D721Med (cell line): ENCODE measurements at regions not wholly inside any gene's neighbourhood (a gene's known extent, or its start where the extent isn't known, plus 50 kb on each side); places are given as distances from the start of the nearest gene placed in this dataset.

Source experiments
- DNase-seq: peaks from one replicate; pipeline ENCODE4 v3.0.0; 2011; ENCODE audit warnings: low spot score; ENCODE audit not compliant: insufficient read length
- FAIRE-seq: peaks from 2 replicates; lab custom pipeline; 2011; peaks lifted over from hg19 to GRCh38; lab: Jason Lieb, UNC
- TF ChIP-seq, protein P1 (sequence below): IDR thresholded peaks from 2 replicates; pipeline ENCODE4 v1.5.1; 2012; ENCODE audit warnings: mild to moderate bottlenecking, control low read depth; ENCODE audit not compliant: insufficient read depth; ENCODE audit errors: missing control alignments

DNA sequence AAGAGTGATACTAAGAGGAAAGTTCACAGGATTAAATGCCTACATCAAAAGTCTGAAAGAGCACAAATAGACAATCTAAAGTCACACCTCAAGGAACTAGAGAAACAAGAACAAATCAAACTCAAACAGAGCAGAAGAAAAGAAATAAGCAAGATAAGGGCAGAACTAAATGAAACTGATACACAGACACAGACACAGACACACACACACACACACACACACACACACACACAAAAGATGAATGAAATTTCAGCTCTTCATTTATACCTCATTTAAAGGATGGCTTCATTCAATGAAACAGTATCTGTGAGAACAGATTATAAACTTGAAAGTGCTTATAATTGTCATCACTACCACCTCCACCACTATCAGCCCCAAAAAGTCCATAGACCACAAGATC lies 428.9 kb downstream of the MBD2 start:
- DNase-seq (no peak), FAIRE-seq (no peak)
- TF ChIP-seq, protein P1, sequence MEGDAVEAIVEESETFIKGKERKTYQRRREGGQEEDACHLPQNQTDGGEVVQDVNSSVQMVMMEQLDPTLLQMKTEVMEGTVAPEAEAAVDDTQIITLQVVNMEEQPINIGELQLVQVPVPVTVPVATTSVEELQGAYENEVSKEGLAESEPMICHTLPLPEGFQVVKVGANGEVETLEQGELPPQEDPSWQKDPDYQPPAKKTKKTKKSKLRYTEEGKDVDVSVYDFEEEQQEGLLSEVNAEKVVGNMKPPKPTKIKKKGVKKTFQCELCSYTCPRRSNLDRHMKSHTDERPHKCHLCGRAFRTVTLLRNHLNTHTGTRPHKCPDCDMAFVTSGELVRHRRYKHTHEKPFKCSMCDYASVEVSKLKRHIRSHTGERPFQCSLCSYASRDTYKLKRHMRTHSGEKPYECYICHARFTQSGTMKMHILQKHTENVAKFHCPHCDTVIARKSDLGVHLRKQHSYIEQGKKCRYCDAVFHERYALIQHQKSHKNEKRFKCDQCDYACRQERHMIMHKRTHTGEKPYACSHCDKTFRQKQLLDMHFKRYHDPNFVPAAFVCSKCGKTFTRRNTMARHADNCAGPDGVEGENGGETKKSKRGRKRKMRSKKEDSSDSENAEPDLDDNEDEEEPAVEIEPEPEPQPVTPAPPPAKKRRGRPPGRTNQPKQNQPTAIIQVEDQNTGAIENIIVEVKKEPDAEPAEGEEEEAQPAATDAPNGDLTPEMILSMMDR, result no peak

DNA sequence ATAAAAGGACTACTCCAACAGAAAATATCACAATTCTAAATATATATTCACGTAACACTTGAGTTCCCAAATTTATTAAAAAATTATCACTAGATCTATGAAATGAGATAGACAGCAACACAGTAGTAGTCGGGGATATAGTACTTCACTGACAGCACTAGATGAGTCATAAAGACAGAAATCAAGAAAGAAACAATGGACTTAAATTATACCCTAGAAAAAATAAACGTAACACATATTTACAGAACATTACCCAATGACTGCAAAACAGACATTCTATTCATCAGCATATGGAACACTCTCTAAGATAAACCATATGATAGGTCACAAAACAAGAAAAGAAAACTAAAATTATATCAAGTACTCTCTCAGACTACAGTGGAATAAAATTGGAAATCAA lies 429.4 kb downstream of the MBD2 start:
- TF ChIP-seq, protein P1, result no peak
- no peak for FAIRE-seq
- no peak for DNase-seq

DNA sequence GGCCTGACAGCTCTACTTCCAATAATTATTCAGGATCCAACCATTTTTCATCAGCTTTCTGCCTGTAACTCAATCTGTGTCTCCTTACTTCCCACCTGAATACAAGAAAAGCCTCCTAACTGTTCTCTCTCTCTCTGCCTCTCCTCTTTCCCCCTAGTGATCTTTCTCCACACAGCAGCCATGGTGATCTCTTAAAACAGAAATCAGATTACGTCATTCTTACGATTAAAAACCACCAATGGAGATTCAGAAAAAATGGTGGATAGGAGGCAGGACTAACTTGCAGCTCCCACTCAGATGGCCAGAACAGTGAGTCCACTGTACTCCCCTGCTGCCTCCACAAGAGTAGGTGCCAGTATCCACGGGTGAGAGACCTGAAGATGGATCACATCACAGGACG lies 431.7 kb downstream of the MBD2 start:
- TF ChIP-seq, protein P1, result no peak
- no peak for FAIRE-seq
- DNase-seq, result no peak

DNA sequence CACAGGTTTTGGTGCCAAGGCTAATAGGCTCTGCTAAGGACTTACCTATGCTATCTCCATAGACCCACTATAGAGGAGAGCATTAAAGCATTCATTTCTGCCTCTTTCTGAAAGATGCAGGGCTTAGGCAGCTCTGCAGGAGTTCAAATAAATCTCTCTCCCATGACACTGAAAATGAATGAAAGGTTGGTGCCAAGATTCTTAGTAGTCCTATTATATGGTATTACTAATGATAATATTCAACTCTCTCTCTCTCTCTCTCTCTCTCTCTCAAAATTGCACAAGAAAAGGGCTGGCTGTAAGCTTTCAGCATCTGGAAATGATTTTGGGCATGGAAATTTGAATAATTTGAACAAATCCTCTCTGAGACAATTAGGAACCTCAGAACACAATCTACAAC lies 433.7 kb downstream of the MBD2 start:
- TF ChIP-seq, protein P1, result no peak
- FAIRE-seq, result no peak
- no peak for DNase-seq

DNA sequence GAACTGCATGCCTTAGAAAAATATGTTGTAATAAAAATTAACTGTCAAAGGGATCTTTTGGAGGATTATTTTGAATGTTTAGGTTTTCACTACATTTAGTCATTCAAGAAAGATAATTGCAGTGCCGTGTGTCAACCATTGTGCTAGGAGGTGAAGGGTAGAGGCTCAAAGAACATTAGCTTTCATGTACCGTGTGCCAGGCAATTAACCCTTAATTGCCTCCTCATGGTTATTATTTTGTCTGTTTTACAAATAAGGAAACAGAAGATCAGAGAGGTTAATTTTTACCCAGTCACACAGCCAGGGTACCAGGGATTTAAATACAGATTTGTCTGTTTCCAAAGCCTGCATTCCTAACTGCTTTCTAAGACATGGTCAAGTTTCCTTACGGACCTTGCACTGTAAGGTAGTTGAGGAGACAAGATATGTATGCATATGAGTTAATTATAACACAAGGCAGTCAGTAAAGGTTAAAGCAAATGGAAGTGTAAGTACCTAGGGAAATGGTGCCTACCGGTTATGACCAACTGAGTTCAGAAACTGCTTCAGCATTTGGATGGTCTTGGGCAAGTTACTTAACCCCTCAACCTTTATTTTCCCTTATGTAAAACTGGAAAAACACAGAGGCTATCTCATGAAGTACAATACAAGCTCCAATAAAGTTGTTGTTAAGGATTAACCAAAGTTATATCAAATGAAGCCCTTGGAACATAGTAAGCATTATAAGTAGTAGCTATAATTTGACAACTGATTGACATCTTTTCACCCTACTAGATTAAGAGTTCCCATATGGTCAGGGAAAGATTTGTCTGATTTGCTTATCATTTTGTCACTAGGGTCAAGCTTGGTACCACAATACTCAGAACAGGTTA lies 434.9 kb downstream of the MBD2 start:
- DNase-seq (no peak), FAIRE-seq (peak; percentile 98)
- TF ChIP-seq, protein P1, result no peak

DNA sequence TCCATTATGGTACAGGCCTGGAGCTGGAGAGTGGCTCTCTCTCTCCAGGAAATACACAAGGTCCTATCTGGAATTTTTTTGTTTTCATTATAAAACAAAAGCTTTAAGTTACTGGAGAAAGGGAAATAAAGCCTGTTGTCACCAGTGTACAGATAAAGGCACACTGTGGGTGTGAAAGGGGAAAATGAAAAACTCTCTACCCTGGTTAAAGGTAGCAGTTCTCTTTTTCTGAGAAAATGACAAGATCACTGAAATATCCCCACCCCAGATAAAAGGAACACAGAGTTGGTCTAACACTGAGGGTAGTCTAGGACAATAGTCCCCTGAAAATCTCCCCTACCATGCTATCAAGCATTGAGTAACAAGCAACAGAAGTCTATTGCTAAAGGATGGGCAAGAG lies 438.7 kb downstream of the MBD2 start:
- FAIRE-seq (no peak), DNase-seq (no peak)
- TF ChIP-seq, protein P1, result no peak

DNA sequence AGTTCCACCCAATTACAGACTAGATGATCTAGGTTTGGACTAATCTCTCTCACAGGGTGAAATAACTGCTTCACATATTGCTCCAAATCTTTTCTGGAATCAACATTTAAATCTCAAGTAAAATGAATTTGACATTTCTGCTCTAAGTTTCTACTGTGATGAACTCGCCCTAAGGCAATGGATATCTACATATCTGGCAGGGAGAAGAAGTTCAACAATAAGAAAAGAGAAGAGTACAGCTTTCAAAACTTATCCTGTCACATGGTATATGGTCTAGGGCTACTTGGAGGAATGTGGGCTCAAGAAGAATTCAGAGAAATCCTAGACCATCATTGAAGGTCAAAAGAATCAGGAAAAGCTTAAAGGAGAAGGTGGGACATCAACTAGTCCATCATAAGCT lies 440.2 kb downstream of the MBD2 start:
- TF ChIP-seq, protein P1, result no peak
- FAIRE-seq (no peak), DNase-seq (no peak)
